IPS-NIHi7 (cell line): ENCODE measurements at regions not wholly inside any gene's neighbourhood (a gene's known extent, or its start where the extent isn't known, plus 50 kb on each side); places are given as distances from the start of the nearest gene placed in this dataset.

Source experiments
- DNase-seq: peaks from one replicate; pipeline ENCODE4 v3.0.0; 2012; ENCODE audit warnings: mixed read lengths; ENCODE audit errors: extremely low spot score

GRCh38 chr11:92276773-92277172 is 52.2 kb downstream of the FAT3 start:
- DNase-seq = no peak

GRCh38 chr11:92277871-92278270 is 53.3 kb downstream of the FAT3 start:
- no peak for DNase-seq

GRCh38 chr11:92278791-92279433 is 54.3 kb downstream of the FAT3 start:
- DNase-seq = no peak

- DNase-seq = no peak
These were observed 59.5 kb downstream of the FAT3 start for GRCh38 chr11:92284107-92284506.

- no peak for DNase-seq
These were observed 59.9 kb downstream of the FAT3 start for GRCh38 chr11:92284558-92284957.

- DNase-seq = no peak
These were observed 61.2 kb downstream of the FAT3 start for GRCh38 chr11:92285776-92286175.

GRCh38 chr11:92286709-92287108 is 62.1 kb downstream of the FAT3 start:
- DNase-seq = no peak

GRCh38 chr11:92295175-92296137 is 70.8 kb downstream of the FAT3 start:
- no peak for DNase-seq

- no peak for DNase-seq
These were observed 71.5 kb downstream of the FAT3 start for GRCh38 chr11:92296138-92296515.

GRCh38 chr11:92297567-92298553 is 73.2 kb downstream of the FAT3 start:
- no peak for DNase-seq

GRCh38 chr11:92300876-92301275 is 76.3 kb downstream of the FAT3 start:
- no peak for DNase-seq

GRCh38 chr11:92302770-92303169 is 78.2 kb downstream of the FAT3 start:
- DNase-seq = no peak

GRCh38 chr11:92304271-92304670 is 79.7 kb downstream of the FAT3 start:
- DNase-seq = no peak

- no peak for DNase-seq
These were observed 82.4 kb downstream of the FAT3 start for GRCh38 chr11:92306966-92307510.

- DNase-seq = no peak
These were observed 83.7 kb downstream of the FAT3 start for GRCh38 chr11:92308366-92308765.

- DNase-seq = peak; percentile 68
These were observed 87.2 kb downstream of the FAT3 start for GRCh38 chr11:92311616-92312449.

GRCh38 chr11:92313784-92314183 is 89.2 kb downstream of the FAT3 start:
- DNase-seq = no peak

- no peak for DNase-seq
These were observed 89.9 kb downstream of the FAT3 start for GRCh38 chr11:92314499-92314898.

GRCh38 chr11:92316106-92316809 is 91.6 kb downstream of the FAT3 start:
- no peak for DNase-seq

GRCh38 chr11:92317222-92317621 is 92.6 kb downstream of the FAT3 start:
- no peak for DNase-seq
